ENCODE measurements at regions not wholly inside any gene's neighbourhood (a gene's known extent, or its start where the extent isn't known, plus 50 kb on each side); places are given as distances from the start of the nearest gene placed in this dataset.

DNA sequence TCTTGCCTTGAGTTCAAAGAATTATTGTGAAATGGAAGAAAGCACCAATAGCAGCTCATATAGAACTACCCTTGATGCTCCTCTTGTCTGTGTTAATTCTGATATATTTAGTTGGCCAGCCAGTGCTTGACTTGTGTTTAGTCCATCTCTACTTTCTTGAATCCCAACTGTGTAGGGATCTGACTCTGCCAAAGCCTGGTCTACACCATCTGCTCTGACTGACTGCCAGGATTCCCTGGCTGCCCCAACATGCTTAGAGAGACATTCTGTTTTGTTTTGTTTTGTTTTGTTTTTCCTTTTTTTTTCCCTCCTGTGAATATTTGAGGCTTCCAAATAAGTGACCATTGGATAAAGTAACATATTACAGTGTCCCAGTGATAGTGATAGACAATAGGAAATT lies 953.7 kb upstream of the MANEA start:
- TF ChIP-seq, protein P1, sequence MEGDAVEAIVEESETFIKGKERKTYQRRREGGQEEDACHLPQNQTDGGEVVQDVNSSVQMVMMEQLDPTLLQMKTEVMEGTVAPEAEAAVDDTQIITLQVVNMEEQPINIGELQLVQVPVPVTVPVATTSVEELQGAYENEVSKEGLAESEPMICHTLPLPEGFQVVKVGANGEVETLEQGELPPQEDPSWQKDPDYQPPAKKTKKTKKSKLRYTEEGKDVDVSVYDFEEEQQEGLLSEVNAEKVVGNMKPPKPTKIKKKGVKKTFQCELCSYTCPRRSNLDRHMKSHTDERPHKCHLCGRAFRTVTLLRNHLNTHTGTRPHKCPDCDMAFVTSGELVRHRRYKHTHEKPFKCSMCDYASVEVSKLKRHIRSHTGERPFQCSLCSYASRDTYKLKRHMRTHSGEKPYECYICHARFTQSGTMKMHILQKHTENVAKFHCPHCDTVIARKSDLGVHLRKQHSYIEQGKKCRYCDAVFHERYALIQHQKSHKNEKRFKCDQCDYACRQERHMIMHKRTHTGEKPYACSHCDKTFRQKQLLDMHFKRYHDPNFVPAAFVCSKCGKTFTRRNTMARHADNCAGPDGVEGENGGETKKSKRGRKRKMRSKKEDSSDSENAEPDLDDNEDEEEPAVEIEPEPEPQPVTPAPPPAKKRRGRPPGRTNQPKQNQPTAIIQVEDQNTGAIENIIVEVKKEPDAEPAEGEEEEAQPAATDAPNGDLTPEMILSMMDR (IDR thresholded peaks at IDR 0.05) = no peak
- no peak for TF ChIP-seq EZH2 (IDR thresholded peaks at IDR 0.05)

Measured in neural progenitor cell (in vitro differentiated cells).